ENCODE measurements at regions not wholly inside any gene's neighbourhood (a gene's known extent, or its start where the extent isn't known, plus 50 kb on each side); places are given as distances from the start of the nearest gene placed in this dataset.

- Histone ChIP-seq H3K4me1 (ENCODE audit: control insufficient read depth, insufficient read depth, low read length) (no peaks in the 10 kb centered on the region), H3K9ac (ENCODE audit: low read length in 2 of 2) (no peak overlapping the region), H3K27me3 (ENCODE audit: control insufficient read depth in 1 of 2, insufficient read depth in 2 of 2, low read length in 2 of 2) (no peaks in the 10 kb centered on the region)
Observed at GRCh38 chr10:64023926-64024470, 502.8 kb downstream of the REEP3 start.

GRCh38 chr10:64033711-64034110 lies 512.5 kb downstream of the REEP3 start:
- Histone ChIP-seq H3K9ac (ENCODE audit: low read length in 2 of 2) (no peak overlapping the region), H3K27ac (ENCODE audit: low read length) (no peak overlapping the region), H3K9me3 (ENCODE audit: control insufficient read depth in 2 of 2, low read length in 2 of 2) (no peaks in the 10 kb centered on the region), H3K4me1 (ENCODE audit: control insufficient read depth, insufficient read depth, low read length) (peaks cover 16% of the 10 kb centered on the region), H3K36me3 (ENCODE audit: control insufficient read depth in 2 of 2, insufficient read depth in 2 of 2, low read length in 2 of 2) (no peaks in the 10 kb centered on the region), H3K27me3 (ENCODE audit: control insufficient read depth in 1 of 2, insufficient read depth in 2 of 2, low read length in 2 of 2) (no peaks in the 10 kb centered on the region), H3K4me3 (ENCODE audit: low read length in 2 of 2) (no peak overlapping the region)

More at GRCh38 chr10:64023926-64024470, 502.8 kb downstream of the REEP3 start:
- H3K27ac ChIP-seq (ENCODE audit: low read length) = no peak overlapping the region
- no peaks in the 10 kb centered on the region for H3K36me3 ChIP-seq (ENCODE audit: control insufficient read depth in 2 of 2, insufficient read depth in 2 of 2, low read length in 2 of 2)
- peaks cover 0 to 2% of the 10 kb centered on the region in 2 donors for H3K9me3 ChIP-seq (ENCODE audit: control insufficient read depth in 2 of 2, low read length in 2 of 2)
- H3K4me3 ChIP-seq (ENCODE audit: low read length in 2 of 2) = no peak overlapping the region

- Histone ChIP-seq H3K27ac (ENCODE audit: low read length) (no peak overlapping the region), H3K36me3 (ENCODE audit: control insufficient read depth in 2 of 2, insufficient read depth in 2 of 2, low read length in 2 of 2) (no peaks in the 10 kb centered on the region), H3K4me3 (ENCODE audit: low read length in 2 of 2) (peak overlapping the region; percentile 67 to 73), H3K4me1 (ENCODE audit: control insufficient read depth, insufficient read depth, low read length) (peaks cover 25% of the 10 kb centered on the region), H3K27me3 (ENCODE audit: control insufficient read depth in 1 of 2, insufficient read depth in 2 of 2, low read length in 2 of 2) (no peaks in the 10 kb centered on the region), H3K9me3 (ENCODE audit: control insufficient read depth in 2 of 2, low read length in 2 of 2) (no peaks in the 10 kb centered on the region), H3K9ac (ENCODE audit: low read length in 2 of 2) (peak overlapping the region; percentile 39 to 47)
Observed at GRCh38 chr10:64036321-64036930, 515.2 kb downstream of the REEP3 start.

GRCh38 chr10:64037071-64037661 lies 516.0 kb downstream of the REEP3 start:
- H3K9ac ChIP-seq (ENCODE audit: low read length in 2 of 2) = peak overlapping the region; percentile 39 to 47
- peaks cover 26% of the 10 kb centered on the region for H3K4me1 ChIP-seq (ENCODE audit: control insufficient read depth, insufficient read depth, low read length)
- H3K9me3 ChIP-seq (ENCODE audit: control insufficient read depth in 2 of 2, low read length in 2 of 2) = no peaks in the 10 kb centered on the region
- no peak overlapping the region for H3K27ac ChIP-seq (ENCODE audit: low read length)
- H3K36me3 ChIP-seq (ENCODE audit: control insufficient read depth in 2 of 2, insufficient read depth in 2 of 2, low read length in 2 of 2) = no peaks in the 10 kb centered on the region
- H3K4me3 ChIP-seq (ENCODE audit: low read length in 2 of 2) = peak overlapping the region; percentile 67 to 73
- H3K27me3 ChIP-seq (ENCODE audit: control insufficient read depth in 1 of 2, insufficient read depth in 2 of 2, low read length in 2 of 2) = no peaks in the 10 kb centered on the region

- H3K36me3 ChIP-seq (ENCODE audit: control insufficient read depth in 2 of 2, insufficient read depth in 2 of 2, low read length in 2 of 2) = no peaks in the 10 kb centered on the region
- H3K27me3 ChIP-seq (ENCODE audit: control insufficient read depth in 1 of 2, insufficient read depth in 2 of 2, low read length in 2 of 2) = no peaks in the 10 kb centered on the region
- peaks cover 26% of the 10 kb centered on the region for H3K4me1 ChIP-seq (ENCODE audit: control insufficient read depth, insufficient read depth, low read length)
- no peak overlapping the region for H3K9ac ChIP-seq (ENCODE audit: low read length in 2 of 2)
- no peaks in the 10 kb centered on the region for H3K9me3 ChIP-seq (ENCODE audit: control insufficient read depth in 2 of 2, low read length in 2 of 2)
- no peak overlapping the region for H3K27ac ChIP-seq (ENCODE audit: low read length)
- H3K4me3 ChIP-seq (ENCODE audit: low read length in 2 of 2) = no peak overlapping the region
Observed at GRCh38 chr10:64038107-64038506, 516.9 kb downstream of the REEP3 start.

- H3K36me3 ChIP-seq (ENCODE audit: control insufficient read depth in 2 of 2, insufficient read depth in 2 of 2, low read length in 2 of 2) = no peaks in the 10 kb centered on the region
- no peak overlapping the region for H3K27ac ChIP-seq (ENCODE audit: low read length)
- H3K9ac ChIP-seq (ENCODE audit: low read length in 2 of 2) = no peak overlapping the region
- no peaks in the 10 kb centered on the region for H3K9me3 ChIP-seq (ENCODE audit: control insufficient read depth in 2 of 2, low read length in 2 of 2)
- H3K4me3 ChIP-seq (ENCODE audit: low read length in 2 of 2) = no peak overlapping the region
- no peaks in the 10 kb centered on the region for H3K27me3 ChIP-seq (ENCODE audit: control insufficient read depth in 1 of 2, insufficient read depth in 2 of 2, low read length in 2 of 2)
- H3K4me1 ChIP-seq (ENCODE audit: control insufficient read depth, insufficient read depth, low read length) = peaks cover 26% of the 10 kb centered on the region
Observed at GRCh38 chr10:64039198-64039597, 518.0 kb downstream of the REEP3 start.

- peaks cover 26% of the 10 kb centered on the region for H3K4me1 ChIP-seq (ENCODE audit: control insufficient read depth, insufficient read depth, low read length)
- no peak overlapping the region for H3K4me3 ChIP-seq (ENCODE audit: low read length in 2 of 2)
- H3K27ac ChIP-seq (ENCODE audit: low read length) = no peak overlapping the region
- H3K9me3 ChIP-seq (ENCODE audit: control insufficient read depth in 2 of 2, low read length in 2 of 2) = no peaks in the 10 kb centered on the region
- H3K9ac ChIP-seq (ENCODE audit: low read length in 2 of 2) = no peak overlapping the region
- no peaks in the 10 kb centered on the region for H3K36me3 ChIP-seq (ENCODE audit: control insufficient read depth in 2 of 2, insufficient read depth in 2 of 2, low read length in 2 of 2)
- H3K27me3 ChIP-seq (ENCODE audit: control insufficient read depth in 1 of 2, insufficient read depth in 2 of 2, low read length in 2 of 2) = no peaks in the 10 kb centered on the region
Observed at GRCh38 chr10:64040781-64041180, 519.6 kb downstream of the REEP3 start.

- H3K36me3 ChIP-seq (ENCODE audit: control insufficient read depth in 2 of 2, insufficient read depth in 2 of 2, low read length in 2 of 2) = no peaks in the 10 kb centered on the region
- H3K4me1 ChIP-seq (ENCODE audit: control insufficient read depth, insufficient read depth, low read length) = peaks cover 26% of the 10 kb centered on the region
- H3K9me3 ChIP-seq (ENCODE audit: control insufficient read depth in 2 of 2, low read length in 2 of 2) = no peaks in the 10 kb centered on the region
- H3K9ac ChIP-seq (ENCODE audit: low read length in 2 of 2) = peak overlapping the region in 1 of 2 donors; percentile 21
- H3K4me3 ChIP-seq (ENCODE audit: low read length in 2 of 2) = peak overlapping the region in 1 of 2 donors; percentile 64
- no peak overlapping the region for H3K27ac ChIP-seq (ENCODE audit: low read length)
- H3K27me3 ChIP-seq (ENCODE audit: control insufficient read depth in 1 of 2, insufficient read depth in 2 of 2, low read length in 2 of 2) = no peaks in the 10 kb centered on the region
Observed at GRCh38 chr10:64041185-64041988, 520.2 kb downstream of the REEP3 start.

GRCh38 chr10:64041989-64042490 lies 520.8 kb downstream of the REEP3 start:
- H3K36me3 ChIP-seq (ENCODE audit: control insufficient read depth in 2 of 2, insufficient read depth in 2 of 2, low read length in 2 of 2) = no peaks in the 10 kb centered on the region
- no peaks in the 10 kb centered on the region for H3K9me3 ChIP-seq (ENCODE audit: control insufficient read depth in 2 of 2, low read length in 2 of 2)
- no peak overlapping the region for H3K9ac ChIP-seq (ENCODE audit: low read length in 2 of 2)
- peaks cover 22% of the 10 kb centered on the region for H3K4me1 ChIP-seq (ENCODE audit: control insufficient read depth, insufficient read depth, low read length)
- H3K27me3 ChIP-seq (ENCODE audit: control insufficient read depth in 1 of 2, insufficient read depth in 2 of 2, low read length in 2 of 2) = no peaks in the 10 kb centered on the region
- H3K4me3 ChIP-seq (ENCODE audit: low read length in 2 of 2) = no peak overlapping the region
- H3K27ac ChIP-seq (ENCODE audit: low read length) = no peak overlapping the region

GRCh38 chr10:64044098-64044497 lies 522.9 kb downstream of the REEP3 start:
- H3K27me3 ChIP-seq (ENCODE audit: control insufficient read depth in 1 of 2, insufficient read depth in 2 of 2, low read length in 2 of 2) = no peaks in the 10 kb centered on the region
- H3K4me3 ChIP-seq (ENCODE audit: low read length in 2 of 2) = no peak overlapping the region
- peaks cover 8% of the 10 kb centered on the region for H3K4me1 ChIP-seq (ENCODE audit: control insufficient read depth, insufficient read depth, low read length)
- H3K9ac ChIP-seq (ENCODE audit: low read length in 2 of 2) = no peak overlapping the region
- no peaks in the 10 kb centered on the region for H3K9me3 ChIP-seq (ENCODE audit: control insufficient read depth in 2 of 2, low read length in 2 of 2)
- H3K27ac ChIP-seq (ENCODE audit: low read length) = no peak overlapping the region
- no peaks in the 10 kb centered on the region for H3K36me3 ChIP-seq (ENCODE audit: control insufficient read depth in 2 of 2, insufficient read depth in 2 of 2, low read length in 2 of 2)

Measured in stomach smooth muscle (tissue), 2 donors.